ENCODE measurements at regions not wholly inside any gene's neighbourhood (a gene's known extent, or its start where the extent isn't known, plus 50 kb on each side); places are given as distances from the start of the nearest gene placed in this dataset.
A peak's percentile ranks its signal among the peaks of the same experiment; 100 is the strongest.

GRCh38 chr9:135249191-135249590 is 161.7 kb downstream of the OLFM1 start:
- no peaks in the 10 kb centered on the region for H3K27me3 ChIP-seq
- TF ChIP-seq CTCF (IDR thresholded peaks at IDR 0.05; ENCODE audit: low read depth, low read length) = no peak
- H3K4me1 ChIP-seq = no peaks in the 10 kb centered on the region; the same call in none of the 2 replicates
- H3K4me3 ChIP-seq (ENCODE audit: low read depth, low read length) = no peak overlapping the region
- H3K36me3 ChIP-seq = no peaks in the 10 kb centered on the region
- peak; percentile 2 for DNase-seq
- no peaks in the 10 kb centered on the region for H3K9me3 ChIP-seq

- no peak overlapping the region for H3K4me3 ChIP-seq (ENCODE audit: low read depth, low read length)
- H3K36me3 ChIP-seq = no peaks in the 10 kb centered on the region
- H3K4me1 ChIP-seq = no peaks in the 10 kb centered on the region; the same call in none of the 2 replicates
- H3K9me3 ChIP-seq = no peaks in the 10 kb centered on the region
- peak; percentile 3 for DNase-seq
- TF ChIP-seq CTCF (IDR thresholded peaks at IDR 0.05; ENCODE audit: low read depth, low read length) = no peak
- no peaks in the 10 kb centered on the region for H3K27me3 ChIP-seq
Observed at GRCh38 chr9:135249711-135250110, 162.2 kb downstream of the OLFM1 start.

GRCh38 chr9:135251331-135251761 is 163.9 kb downstream of the OLFM1 start:
- Histone ChIP-seq H3K9me3 (no peaks in the 10 kb centered on the region), H3K36me3 (no peaks in the 10 kb centered on the region), H3K4me3 (ENCODE audit: low read depth, low read length) (no peak overlapping the region), H3K4me1 (no peaks in the 10 kb centered on the region; the same call in none of the 2 replicates), H3K27me3 (no peaks in the 10 kb centered on the region)
- no peak for DNase-seq
- TF ChIP-seq CTCF (IDR thresholded peaks at IDR 0.05; ENCODE audit: low read depth, low read length) = no peak

GRCh38 chr9:135251996-135252760 is 164.7 kb downstream of the OLFM1 start:
- DNase-seq = peak; percentile 2
- Histone ChIP-seq H3K4me3 (ENCODE audit: low read depth, low read length) (no peak overlapping the region), H3K27me3 (no peaks in the 10 kb centered on the region), H3K4me1 (no peaks in the 10 kb centered on the region; the same call in none of the 2 replicates), H3K36me3 (no peaks in the 10 kb centered on the region), H3K9me3 (no peaks in the 10 kb centered on the region)
- TF ChIP-seq CTCF (IDR thresholded peaks at IDR 0.05; ENCODE audit: low read depth, low read length) = no peak

GRCh38 chr9:135252980-135253304 is 165.5 kb downstream of the OLFM1 start:
- Histone ChIP-seq H3K9me3 (no peaks in the 10 kb centered on the region), H3K27me3 (no peaks in the 10 kb centered on the region)

More at GRCh38 chr9:135252980-135253304, 165.5 kb downstream of the OLFM1 start:
- TF ChIP-seq CTCF (IDR thresholded peaks at IDR 0.05; ENCODE audit: low read depth, low read length) = no peak
- Histone ChIP-seq H3K4me1 (peaks cover 3% of the 10 kb centered on the region), H3K4me3 (ENCODE audit: low read depth, low read length) (no peak overlapping the region), H3K36me3 (no peaks in the 10 kb centered on the region)
- DNase-seq = peak; percentile 14

All from BE2C (cell line).